GM19372 (cell line): ENCODE measurements at regions not wholly inside any gene's neighbourhood (a gene's known extent, or its start where the extent isn't known, plus 50 kb on each side); places are given as distances from the start of the nearest gene placed in this dataset.
"Not testable (repeated sequence)": the region's sequence is repeated elsewhere in the genome, so short reads cannot be mapped to it uniquely, and the experiment has no call there.

Experiments
- ATAC-seq: cut with Tn5 transposase; IDR thresholded peaks from one replicate; pipeline ENCODE4 v1.9.1; 2021; ENCODE audit warnings: mild to moderate bottlenecking, low read depth, moderate library complexity; ENCODE audit not compliant: unreplicated experiment

GRCh38 chr18:70420146-70420898, 131.5 kb downstream of the SOCS6 start:
- ATAC-seq, result no peak

DNA sequence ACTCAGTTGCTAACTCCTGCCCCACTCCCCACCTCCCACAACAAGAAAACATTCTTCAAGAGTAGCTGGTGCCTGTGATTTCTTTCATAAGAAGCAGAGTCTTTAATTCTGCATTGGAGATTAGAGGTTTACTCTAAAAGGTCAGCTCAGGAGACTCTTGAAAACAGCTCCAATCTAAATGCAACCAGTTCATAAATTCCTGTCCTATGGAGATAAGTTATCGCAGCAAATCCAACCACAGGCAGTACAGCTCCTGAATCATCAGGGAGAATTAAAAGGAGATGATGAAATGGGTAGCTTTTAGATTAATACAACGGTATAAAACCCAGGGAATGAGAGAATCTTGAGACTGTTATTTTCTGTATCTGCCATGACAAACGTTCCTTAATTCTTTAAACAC, 130.7 kb downstream of the SOCS6 start:
- no peak for ATAC-seq

- ATAC-seq, result peak; percentile 100
These were observed 129.9 kb downstream of the SOCS6 start for GRCh38 chr18:70418546-70419311.

- ATAC-seq, result no peak
These were observed 129.0 kb downstream of the SOCS6 start for GRCh38 chr18:70417847-70418246.

GRCh38 chr18:70416496-70416895, 127.7 kb downstream of the SOCS6 start:
- ATAC-seq, result no peak

- no peak for ATAC-seq
These were observed 127.1 kb downstream of the SOCS6 start for GRCh38 chr18:70415823-70416488.

DNA sequence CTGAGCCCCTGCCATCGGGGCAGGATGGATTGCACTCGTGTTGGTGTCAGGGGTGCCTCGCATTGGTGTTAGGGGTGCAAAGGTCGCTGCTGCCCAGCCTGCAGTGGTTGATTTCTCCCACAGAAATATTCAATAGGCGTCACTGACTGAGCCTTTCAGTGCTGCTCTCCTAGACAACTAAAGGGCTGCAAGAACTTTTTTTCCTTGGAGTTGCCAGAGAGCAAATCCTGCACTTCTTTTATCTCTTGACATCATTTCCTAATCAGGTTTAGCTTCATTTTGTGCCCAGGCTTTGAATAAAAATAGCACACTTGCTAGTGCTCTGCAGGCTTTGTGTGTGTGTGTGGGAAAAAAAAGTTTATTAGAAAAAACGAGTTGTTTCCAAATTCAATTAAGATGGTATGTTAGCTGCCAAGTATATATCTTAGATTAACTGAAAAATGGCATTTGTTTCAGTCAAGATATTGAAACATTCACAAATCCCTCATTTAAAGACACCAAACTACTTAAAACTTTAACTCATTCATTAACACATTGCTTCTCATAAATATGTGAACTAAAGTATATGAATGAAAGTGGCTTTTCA, 125.6 kb downstream of the SOCS6 start:
- ATAC-seq, result no peak

- ATAC-seq, result no peak
These were observed 124.6 kb downstream of the SOCS6 start for GRCh38 chr18:70413455-70413854.

DNA sequence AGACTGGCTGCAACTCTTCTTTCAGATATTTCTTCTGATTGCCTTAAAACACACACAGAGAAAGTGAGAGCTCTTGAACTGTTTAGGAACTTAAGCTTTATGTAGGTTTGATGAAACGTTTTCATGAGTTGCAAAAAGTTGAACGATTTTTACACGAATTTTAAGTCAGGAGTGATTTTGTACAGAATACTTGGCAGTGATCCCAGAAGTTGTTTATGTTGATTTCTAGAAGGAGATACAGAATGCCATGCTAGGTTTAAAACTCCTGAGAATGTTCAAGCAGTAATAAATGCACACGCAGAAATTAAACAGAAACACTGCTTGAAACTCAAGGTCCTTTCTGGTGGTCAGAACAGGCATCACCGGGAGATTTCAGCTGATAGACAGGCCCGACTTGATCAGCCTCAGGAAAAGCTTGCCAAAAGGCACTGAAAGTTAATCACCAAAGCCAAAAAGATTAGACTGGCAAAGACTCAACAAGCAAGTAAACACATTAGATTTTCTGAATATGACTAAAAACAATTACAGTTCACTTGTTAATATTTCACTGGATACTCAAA, 123.1 kb downstream of the SOCS6 start:
- ATAC-seq, result no peak

DNA sequence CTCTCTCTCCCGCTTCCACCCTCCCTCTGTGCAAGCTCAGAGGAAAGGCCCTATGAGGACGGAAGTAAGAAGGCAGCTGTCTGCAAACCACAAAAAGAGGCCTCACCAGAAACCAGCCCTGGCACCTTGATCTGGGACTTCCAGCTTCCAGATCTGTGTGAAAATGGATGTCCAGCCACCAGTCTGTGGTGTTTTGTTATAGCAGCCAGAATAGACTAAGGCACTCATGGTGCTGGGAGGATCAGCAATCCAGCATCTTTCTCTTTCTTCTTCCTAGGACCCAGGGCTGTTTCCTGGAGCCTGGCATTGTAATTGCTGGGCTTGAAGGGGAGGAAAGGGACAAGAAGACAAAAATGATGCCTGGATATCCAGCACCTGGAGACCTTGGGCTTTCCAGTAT, 122.5 kb downstream of the SOCS6 start:
- ATAC-seq, result no peak

DNA sequence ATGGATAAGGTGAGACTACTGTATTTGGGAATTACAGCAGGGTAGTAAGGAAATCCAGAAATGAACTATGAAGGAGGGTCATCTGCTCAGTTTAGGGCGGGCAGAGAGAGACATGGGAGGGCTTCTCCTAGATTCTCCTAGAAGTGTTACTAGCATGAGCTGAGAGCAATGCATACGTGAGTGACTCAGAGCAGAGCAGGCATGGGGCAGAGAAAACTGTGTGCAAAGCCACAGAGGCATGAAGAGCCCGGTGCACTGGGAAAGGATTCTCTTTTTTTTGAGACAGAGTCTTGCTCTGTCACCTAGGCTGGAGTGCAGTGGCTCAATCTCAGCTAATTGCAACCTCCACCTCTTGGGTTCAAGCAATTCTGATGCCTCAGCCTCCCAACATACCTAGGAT, 116.2 kb downstream of the SOCS6 start:
- ATAC-seq, result no peak

DNA sequence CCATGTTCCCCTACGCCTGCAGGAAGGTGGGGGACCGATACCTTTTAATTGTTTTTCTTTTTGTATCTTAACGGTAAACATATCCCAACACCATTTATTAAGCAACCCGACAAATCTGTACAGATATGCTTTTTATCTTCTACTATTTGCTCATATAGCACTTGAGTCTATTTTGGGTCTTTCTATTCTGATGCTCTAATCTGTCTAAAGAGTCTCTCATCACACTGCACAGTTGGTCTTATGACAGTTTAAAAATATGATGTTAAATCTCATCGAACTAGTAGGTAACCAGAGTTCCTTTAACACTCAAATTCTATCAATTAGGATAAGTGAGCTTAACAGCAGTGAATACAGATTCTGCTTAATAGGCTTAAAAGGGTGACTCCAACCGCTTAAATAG, 111.6 kb downstream of the SOCS6 start:
- ATAC-seq, result no peak

- ATAC-seq, result no peak
These were observed 109.2 kb downstream of the SOCS6 start for GRCh38 chr18:70398076-70398475.

- ATAC-seq, result no peak
These were observed 108.5 kb downstream of the SOCS6 start for GRCh38 chr18:70397259-70397925.

- not testable (repeated sequence) for ATAC-seq
These were observed 106.9 kb downstream of the SOCS6 start for GRCh38 chr18:70395771-70396170.

DNA sequence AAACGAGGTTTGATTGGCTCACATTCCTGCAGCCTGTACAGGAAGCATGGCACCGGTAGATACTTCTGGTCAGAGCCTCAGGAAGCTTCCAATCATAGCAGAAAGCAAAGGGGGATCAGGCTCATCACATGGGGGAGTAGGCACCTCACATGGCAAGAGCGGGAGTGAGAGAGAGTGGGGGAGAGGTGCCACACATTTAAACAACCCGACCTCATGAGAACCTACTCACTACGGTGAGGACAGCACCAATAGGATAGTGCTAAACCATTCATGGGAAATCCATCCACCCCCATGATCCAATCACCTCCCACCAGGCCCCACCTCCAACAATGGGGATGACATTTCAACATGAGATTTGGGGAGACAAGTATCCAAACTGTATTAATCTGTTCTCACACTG, 105.8 kb downstream of the SOCS6 start:
- no peak for ATAC-seq

DNA sequence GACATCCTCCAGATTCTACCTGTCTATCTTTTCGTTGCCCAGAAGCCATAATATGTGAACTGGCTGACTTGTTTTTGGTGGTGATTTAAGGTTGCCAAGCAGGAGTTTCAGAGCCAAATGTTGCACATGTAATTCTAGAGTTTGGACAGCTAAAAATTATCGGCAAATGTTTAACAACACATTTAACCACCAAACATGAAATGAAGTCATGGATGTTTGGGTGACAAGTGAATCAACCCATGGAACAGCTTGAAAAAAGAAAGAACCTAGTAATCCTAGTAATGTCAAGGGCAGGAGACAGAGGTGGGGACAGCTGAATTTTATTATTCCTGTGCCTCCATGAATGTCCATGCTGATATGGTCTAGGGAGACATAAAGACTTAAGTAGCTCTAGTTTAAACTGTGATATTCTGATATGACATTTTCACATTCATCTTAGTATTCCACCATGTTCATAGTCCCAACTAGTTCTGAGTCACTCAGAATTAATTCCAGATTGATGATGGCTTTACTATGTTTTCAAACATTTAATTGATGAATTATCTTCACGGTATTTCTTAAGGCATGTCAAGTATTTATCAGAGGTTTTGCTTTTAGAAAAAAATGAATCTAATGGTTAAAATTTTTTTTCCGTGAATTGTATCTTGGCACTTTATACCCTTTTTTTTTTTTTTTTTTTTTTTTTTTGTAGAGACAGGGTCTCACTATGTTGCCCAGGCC, 101.7 kb downstream of the SOCS6 start:
- ATAC-seq, result no peak

DNA sequence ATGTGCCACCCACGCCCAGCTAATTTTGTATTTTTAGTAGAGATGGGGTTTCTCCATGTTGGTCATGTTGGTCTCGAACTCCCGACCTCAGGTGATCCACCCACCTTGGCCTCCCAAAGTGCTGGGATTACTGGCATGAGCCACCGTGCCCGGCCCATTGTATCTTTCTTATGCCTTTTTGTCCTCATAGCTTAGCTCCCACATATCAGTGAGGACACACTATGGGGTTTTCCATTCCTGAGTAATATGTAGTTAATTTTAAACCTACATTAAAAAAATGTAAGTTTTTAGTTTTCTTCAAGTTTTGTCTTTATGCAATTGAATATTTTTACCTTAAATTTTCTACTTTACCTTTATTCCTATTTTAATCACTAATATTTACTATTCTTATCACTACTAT, 100.2 kb downstream of the SOCS6 start:
- not testable (repeated sequence) for ATAC-seq

DNA sequence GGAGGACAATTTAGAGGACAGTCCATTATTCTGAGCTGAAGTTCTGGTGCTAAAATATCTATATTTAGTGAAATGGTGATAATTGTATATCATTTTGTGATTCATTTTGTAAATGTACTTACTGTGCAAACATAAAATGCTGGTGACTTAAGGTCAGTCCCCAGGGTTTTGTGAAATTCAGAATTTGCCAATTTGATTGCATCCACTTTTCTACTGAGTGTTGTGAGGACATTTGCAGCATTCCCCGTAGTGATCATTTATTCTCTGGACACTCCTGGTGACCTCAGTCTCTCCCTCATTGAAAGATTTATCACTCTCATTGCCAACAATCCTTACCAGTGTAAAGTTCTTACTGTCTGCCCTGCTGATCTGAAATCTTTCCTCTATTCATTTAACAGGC, 98.2 kb downstream of the SOCS6 start:
- ATAC-seq, result no peak

- ATAC-seq, result no peak
These were observed 97.7 kb downstream of the SOCS6 start for GRCh38 chr18:70386582-70386981.
